Panc1 (cell line): ENCODE measurements at regions not wholly inside any gene's neighbourhood (a gene's known extent, or its start where the extent isn't known, plus 50 kb on each side); places are given as distances from the start of the nearest gene placed in this dataset.

ENCODE experiments used
- CTCF ChIP-seq: fragments of 450-650 bp; IDR thresholded peaks from 2 replicates; pipeline ENCODE4 v1.5.1; 2017; ENCODE audit warnings: mild to moderate bottlenecking
- POLR2AphosphoS5 ChIP-seq: IDR thresholded peaks from 2 replicates; pipeline ENCODE4 v1.6.1; 2012; ENCODE audit warnings: mild to moderate bottlenecking, low read depth, low read length, moderate library complexity

- TF ChIP-seq CTCF (no peak), POLR2AphosphoS5 (no peak)
These were observed 1228.0 kb downstream of the DIAPH3 start for GRCh38 chr13:58935689-58936088.
